ENCODE measurements at regions not wholly inside any gene's neighbourhood (a gene's known extent, or its start where the extent isn't known, plus 50 kb on each side); places are given as distances from the start of the nearest gene placed in this dataset.

- TF ChIP-seq CTCF (IDR thresholded peaks at IDR 0.05), result no peak
- no peak for TF ChIP-seq POLR2A (IDR thresholded peaks at IDR 0.05)
Observed at GRCh38 chr17:77471984-77472461, 331.3 kb downstream of the SEC14L1 start.

Data from breast epithelium (tissue), 3 donors.